GM18505 (cell line): ENCODE measurements at regions not wholly inside any gene's neighbourhood (a gene's known extent, or its start where the extent isn't known, plus 50 kb on each side); places are given as distances from the start of the nearest gene placed in this dataset.

ENCODE experiments used
- ATAC-seq: cut with Tn5 transposase; IDR thresholded peaks from one replicate; pipeline ENCODE4 v1.9.1; 2021; ENCODE audit not compliant: unreplicated experiment
- POLR2A ChIP-seq: IDR thresholded peaks from 4 replicates; pipeline ENCODE4 v1.6.1; 2011; ENCODE audit warnings: borderline replicate concordance; ENCODE audit not compliant: insufficient read depth, insufficient read length; ENCODE audit errors: extremely low read depth

DNA sequence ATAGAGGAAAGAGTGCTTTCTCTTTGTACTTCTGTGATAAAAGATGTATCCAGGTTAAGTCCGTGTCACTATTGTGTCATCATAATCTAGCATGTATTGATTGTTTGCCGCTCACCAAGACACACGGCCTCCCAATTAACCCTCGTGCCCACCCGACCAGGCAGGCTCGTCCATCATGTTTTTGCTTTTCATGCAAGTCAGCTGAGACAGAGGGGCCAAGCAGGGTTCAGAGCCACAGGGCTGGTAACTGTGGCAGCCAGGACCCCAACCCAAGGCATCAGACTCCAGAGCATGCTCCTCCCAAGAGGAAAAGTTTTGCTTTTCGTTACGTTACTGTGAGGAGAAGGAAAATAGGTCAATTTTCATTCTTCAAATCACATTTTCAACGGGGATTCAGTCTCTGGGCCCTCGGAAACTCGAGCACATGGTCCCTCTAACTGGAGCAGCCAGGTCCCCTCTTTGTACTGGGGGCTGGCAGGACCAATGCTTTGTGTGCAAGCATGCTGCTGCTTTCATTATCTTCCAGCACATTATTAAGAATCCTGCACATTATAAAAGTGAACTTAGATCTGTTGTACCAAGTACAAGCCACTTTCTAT, 161.1 kb upstream of the TOPAZ1 start:
- no peak for ATAC-seq
- TF ChIP-seq POLR2A, result no peak

DNA sequence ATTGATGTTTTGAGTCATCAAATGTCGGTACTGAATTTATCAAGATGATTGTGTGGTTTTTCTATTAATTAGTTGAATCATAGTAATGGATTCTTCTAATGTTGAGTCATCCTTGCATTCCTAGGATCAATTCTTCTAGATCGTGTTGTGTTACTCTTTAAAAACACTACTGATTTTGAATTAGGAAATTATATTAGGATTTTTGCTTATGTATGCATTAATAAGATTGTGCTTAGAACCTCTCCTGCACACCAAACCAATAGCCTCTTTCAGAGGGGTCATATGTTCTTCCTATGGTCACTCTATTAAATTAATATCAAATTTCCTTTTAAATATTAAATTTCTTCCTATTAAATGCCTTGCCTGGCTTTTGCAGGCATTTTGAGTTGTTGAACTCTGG, 151.7 kb upstream of the TOPAZ1 start:
- no peak for TF ChIP-seq POLR2A
- no peak for ATAC-seq

GRCh38 chr3:44092497-44092896, 149.2 kb upstream of the TOPAZ1 start:
- no peak for TF ChIP-seq POLR2A
- ATAC-seq, result no peak

DNA sequence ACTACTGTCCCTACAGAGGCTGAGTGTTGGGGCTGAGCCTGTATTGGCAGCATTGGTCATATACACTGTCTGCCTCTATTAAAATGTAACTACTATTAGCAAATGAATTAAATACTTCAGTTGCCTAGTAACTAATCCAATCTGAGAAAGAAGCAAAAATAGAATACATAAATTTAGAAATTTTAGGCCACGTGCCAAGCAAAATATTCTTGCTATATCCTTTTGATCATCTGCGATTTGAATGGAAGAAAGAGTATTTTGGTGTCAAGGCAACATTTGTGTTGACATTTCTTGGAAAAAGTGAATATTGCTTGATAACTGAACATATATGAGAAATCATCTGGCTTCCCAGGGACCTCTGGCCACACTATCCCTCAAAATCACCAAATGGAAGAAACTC, 148.2 kb upstream of the TOPAZ1 start:
- no peak for ATAC-seq
- no peak for TF ChIP-seq POLR2A

DNA sequence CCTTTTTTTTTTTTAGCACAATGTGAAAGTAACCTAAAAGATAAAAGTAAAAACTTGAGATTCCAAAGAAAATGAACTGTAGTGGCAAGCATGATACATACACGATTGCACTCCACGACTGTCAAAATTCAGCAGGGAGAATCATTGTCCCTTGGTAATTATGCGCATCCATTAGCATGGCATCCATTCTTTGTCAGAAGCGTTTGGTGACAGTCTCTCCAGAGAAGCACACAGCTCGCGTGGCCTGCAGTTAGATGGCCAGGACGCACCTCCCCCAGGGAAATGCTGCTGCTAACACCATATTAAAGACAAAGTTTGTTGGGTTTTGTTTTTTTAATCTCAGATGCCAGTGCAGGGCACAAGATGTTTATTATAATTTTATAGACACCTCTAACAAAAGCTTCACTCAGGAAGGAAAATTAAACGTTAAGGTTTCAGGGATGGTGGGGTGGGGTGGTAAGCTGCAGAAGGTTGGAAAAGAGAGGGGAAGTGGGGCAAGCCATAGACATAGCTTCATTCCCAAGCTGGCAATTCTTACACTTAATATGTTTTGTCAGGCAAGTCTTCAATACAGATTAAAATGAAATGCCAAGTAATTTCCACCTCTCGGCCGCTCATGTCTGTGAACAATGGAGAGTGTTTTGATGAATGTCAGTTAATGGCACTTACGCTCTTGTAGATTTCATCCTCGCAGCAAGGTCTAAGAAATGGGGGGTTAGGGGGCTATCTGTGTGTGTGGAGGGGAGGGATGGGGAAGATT, 142.8 kb upstream of the TOPAZ1 start:
- TF ChIP-seq POLR2A, result no peak
- ATAC-seq, result no peak

DNA sequence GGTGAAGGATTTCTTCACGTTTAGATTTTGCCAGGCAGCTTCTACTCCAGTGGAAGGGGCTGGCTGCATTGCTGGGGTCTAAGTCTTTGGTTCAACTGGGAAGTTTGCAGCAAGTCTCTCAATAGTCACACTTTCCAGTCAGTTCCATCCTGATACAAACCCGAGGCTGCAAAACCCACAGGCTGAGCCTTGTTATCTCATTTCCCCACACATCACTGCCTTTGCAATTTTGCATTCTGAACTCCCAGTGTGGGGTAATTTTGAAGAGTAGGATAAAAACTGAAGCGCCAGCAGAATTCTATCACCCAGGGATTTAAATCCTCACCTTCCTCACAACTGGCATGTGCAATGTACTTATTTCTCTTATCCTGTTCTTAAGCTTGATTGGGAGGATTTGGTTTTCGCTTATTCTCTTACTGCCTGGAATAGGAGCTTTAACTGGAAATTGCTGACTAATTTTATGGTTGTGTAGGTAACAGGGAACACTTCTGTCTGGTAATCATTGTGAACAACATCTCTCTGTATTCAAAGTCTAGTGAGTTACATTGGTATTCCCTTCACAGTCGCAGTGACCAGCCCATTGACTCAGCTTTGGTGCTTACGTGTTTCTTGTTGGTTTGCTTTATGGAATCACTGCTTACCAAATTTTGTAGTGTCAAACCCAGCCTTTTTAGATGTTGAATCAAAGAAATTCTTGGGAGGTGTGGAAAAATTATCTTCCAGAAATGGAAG, 142.0 kb upstream of the TOPAZ1 start:
- TF ChIP-seq POLR2A, result no peak
- no peak for ATAC-seq

DNA sequence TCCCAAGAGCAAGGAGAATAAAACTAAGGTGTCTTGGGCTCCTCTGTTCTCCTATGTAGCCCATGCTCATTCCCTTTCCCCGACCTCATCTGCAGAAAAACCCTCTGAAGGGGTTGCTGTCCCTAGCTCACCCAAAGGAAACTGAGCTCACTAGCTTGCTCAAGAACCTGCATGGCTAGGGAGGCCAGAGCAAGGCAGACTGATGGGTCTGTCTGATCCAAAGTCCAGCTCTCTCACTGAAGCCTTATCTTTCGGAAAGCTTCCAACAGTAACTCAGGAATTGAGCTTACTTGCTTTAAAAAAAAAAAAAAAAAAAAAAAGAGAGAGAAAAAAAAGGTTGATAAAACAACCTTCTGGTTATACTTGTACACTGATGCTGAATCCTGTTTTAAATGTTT, 141.4 kb upstream of the TOPAZ1 start:
- TF ChIP-seq POLR2A, result no peak
- ATAC-seq, result no peak

- ATAC-seq, result no peak
- TF ChIP-seq POLR2A, result no peak
Measured at GRCh38 chr3:44104043-44104442, 137.6 kb upstream of the TOPAZ1 start.

- no peak for TF ChIP-seq POLR2A
- peak; percentile 96 for ATAC-seq
Measured at GRCh38 chr3:44104668-44105321, 136.9 kb upstream of the TOPAZ1 start.

DNA sequence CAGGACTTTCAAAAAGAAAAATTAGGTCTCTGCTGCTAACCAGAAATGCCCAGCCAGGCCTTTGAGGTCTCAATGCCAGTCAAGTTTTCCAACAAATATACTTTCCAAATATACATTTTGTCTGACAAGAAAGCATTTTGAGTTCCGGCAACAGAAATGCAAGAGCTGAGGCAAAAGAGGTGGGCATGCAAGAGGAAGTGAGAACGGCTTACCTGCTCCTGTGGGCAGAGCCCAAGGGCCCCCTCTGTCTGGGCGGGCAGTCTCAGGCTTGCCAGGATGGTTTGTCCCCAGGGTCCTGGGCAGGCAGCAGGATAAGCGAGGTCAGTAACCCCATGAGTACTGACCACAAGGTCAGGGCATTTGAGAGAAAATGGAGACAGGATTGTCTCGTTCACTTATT, 136.1 kb upstream of the TOPAZ1 start:
- TF ChIP-seq POLR2A, result no peak
- no peak for ATAC-seq

DNA sequence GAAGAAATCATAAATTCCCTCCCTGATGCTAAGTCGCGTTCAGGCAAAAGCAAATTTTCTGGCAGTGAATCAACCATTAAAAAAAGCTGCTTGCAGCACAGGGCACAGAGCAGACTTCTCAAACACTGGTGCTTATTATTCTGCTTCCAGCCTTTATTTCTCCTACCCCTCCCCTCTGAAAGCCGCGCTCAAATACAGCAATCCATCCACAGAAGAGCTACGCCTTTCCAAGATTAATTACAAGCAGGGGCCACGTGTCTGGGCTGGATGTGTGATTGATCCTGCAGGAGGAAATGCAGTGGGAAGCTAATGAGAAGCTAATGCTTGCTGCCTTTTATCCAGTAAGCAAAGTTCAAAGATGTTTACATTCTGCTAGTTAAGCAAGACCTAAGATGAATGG, 134.9 kb upstream of the TOPAZ1 start:
- ATAC-seq, result no peak
- TF ChIP-seq POLR2A, result no peak

DNA sequence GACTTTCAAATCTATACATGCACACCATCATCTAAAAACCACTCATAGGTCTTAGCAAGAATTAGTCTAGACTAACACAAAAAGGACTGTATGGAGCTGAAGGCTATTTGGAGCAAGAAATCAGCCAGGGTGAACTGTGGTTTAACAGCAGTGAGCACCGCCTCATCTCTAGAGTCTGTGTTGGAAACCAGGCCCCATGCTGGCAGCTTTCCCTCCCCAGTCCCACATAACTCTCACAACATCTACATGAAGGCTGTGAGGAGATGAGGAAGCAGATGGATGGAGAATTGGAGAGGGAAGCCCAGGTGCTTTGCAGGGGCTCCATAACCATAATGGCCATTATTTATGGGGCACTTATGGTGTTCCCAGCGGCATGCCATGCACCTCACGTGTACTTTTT, 133.2 kb upstream of the TOPAZ1 start:
- no peak for ATAC-seq
- TF ChIP-seq POLR2A, result no peak

DNA sequence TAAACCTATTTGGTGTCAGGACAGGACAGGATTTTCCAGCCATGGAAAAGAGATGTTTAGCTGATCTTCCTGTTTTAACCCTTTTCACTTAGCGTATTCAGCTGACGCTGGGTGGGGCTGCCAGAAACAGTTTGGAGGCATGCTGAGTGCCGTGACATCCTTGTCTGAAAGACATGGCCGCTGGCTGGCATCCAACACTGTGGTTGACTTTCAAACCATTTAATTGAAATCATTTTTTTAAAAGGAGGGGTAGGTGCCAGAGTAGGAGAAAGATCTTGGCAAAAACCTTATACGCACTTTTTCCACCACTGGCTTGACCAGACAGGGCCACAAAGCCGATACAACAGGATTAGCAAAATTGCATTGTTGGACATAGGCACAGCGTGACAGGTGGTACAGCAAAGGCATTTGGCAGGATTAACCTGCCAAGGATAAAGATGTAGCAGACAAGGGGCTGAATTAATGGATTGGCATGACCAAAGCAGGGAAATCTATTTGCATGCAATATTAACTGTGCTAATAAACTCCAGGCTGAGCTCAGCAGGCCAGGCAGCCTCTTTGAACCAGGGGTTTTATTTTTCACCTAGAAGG, 131.8 kb upstream of the TOPAZ1 start:
- ATAC-seq, result no peak
- no peak for TF ChIP-seq POLR2A

DNA sequence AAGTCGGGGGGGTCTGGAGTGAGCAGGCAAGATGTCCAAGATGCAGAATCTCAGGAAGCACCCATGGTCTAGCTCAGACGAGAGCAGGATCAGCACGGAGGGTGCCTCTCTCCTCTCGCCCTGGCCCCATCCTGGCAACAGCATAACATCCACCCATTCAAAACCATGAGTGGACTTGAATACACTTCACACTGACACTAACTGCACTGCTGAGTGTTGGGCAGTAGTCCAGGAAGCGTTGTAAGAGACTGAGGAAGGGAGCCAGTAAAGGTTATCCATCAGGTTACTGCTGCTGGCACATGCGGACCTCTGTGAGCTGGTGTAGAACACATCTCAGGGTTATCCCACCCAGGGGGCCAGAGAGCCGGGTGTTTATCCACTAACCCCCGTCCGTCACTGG, 131.0 kb upstream of the TOPAZ1 start:
- no peak for ATAC-seq
- no peak for TF ChIP-seq POLR2A

- ATAC-seq, result no peak
- TF ChIP-seq POLR2A, result no peak
Measured at GRCh38 chr3:44111482-44111881, 130.2 kb upstream of the TOPAZ1 start.
